Tongue (tissue), 1 donor: ENCODE measurements at regions not wholly inside any gene's neighbourhood (a gene's known extent, or its start where the extent isn't known, plus 50 kb on each side); places are given as distances from the start of the nearest gene placed in this dataset.
"Not testable (repeated sequence)": the region's sequence is repeated elsewhere in the genome, so short reads cannot be mapped to it uniquely, and the experiment has no call there.

Experiments used
- DNase-seq: peaks from one replicate; pipeline ENCODE4 v3.0.0-alpha.2; 2015

DNA sequence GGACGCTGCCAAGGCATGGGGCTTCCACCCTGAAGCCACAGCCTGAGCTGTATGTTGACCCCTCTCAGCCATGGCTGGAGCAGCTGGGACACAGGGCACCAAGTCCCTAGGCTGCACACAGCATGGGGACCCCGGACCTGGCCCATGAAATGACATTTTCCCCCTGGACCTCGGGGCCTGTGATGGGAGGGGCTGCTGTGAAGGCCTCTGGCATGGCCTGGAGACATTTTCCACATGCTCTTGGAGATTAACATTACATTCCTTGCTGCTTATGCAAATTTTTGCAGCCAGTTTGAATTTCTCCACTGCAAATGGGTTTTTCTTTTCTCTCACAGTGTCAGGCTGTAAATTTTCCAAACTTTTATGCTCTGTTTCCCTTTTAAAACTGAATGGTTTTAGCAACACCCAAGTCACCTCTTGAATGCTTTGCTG lies 463.6 kb downstream of the ZWINT start:
- DNase-seq = no peak

DNA sequence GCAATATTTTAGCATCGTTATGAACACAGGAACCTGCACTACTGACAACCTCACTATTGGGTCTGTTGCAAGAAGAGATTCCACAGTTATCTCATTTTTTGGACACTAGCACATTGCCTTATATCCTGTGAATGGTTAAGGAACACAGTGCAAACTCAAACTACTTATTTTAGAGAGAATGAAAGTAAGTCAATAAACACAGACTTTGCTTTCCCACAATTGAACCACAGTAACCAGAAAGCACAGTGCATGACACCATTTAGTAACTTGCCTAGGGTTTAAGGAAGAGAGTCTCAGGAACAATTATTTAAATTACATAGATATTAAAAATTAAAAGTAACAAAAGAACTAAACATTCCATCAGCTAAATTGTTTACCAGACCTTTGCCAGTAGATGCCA lies 468.8 kb downstream of the ZWINT start:
- no peak for DNase-seq

DNA sequence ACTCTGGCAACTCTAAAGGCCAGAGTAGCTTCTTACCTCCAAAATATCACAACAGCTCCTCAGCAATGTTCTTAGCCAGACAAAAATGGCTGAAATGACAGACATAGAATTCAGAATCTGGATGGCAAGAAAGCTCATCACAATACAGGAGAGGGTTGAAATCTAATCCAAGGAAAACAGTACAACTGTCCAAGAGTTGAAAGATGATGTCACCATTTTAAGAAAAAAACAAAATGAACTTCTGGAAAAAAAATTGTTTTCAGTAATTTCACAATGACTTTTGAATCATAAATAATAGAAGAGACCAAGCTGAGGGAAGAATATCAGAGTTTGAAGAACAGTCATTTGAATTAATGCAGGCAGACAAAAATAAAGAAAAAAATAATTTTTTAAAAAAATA lies 479.5 kb downstream of the ZWINT start:
- no peak for DNase-seq

DNA sequence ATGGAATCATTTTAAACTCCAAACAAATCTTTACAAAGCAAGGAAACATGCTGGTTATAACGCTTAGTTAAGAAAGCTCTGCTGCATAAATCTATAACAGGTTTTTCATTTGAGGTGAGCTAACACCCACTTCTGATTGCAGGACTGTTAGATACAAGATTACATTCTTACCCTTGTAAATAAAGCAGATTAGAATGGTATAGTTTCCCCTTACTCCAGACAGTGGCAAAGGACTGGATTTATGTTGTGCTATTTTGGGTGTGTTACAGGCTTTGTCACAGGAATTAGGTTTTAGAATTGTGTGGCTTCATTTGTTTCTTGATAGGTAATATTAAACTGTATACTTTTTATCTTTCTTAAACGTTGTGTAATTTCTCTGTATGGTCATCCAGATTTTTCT lies 487.6 kb downstream of the ZWINT start:
- no peak for DNase-seq

DNA sequence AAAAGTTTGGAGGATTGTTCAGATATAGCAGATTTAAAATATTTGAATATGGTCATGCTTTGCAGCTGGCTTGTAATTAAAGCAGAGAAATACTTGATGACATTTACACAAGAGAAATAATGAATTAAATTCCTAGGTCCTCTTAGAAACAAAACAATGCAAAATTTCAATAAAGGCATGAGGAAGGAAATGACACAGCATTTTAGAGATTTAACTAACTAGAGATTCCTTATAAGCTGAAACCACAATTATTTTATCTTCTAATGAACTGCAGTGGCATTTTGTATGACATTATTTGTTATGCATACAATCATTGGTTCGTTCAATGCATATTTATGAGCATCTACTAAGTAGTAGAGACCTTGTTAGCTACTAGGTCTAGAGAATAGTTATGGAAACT lies 490.9 kb downstream of the ZWINT start:
- no peak for DNase-seq

DNA sequence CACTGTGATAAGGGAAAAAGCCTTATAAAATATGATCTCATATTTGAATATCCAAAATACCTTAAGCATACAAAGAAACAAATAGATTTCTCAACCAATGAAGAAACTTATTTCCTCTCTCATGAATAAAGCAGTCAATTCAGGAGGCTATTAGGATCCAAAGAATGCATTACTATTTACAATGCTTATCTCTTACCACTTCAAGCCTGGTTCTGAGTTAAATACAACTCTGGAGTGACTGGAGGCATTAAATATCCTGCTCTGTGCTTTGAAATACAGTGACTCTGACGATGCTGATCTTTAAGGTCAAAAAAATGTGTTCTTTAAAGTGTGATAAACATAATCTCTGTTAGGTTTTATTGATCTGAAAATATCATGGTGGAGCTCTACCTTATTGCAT lies 493.2 kb downstream of the ZWINT start:
- no peak for DNase-seq

DNA sequence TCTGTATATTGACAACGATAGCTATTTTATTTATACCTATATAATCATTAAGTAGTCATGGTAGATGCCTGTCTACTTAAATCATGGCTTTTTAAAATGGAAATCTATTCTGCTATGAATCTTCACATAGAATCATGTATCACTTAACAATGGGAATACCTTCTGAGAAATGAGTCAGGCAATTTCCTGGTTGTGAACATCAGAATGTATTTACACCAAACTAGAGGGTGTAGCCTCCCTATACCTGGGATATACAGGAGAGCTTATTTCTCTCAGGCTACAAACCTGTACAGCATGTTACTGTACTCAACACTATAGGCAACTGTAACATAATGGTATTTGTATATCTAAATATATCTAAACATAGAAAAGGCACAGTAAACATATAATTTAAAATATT lies 502.3 kb downstream of the ZWINT start:
- DNase-seq = no peak

DNA sequence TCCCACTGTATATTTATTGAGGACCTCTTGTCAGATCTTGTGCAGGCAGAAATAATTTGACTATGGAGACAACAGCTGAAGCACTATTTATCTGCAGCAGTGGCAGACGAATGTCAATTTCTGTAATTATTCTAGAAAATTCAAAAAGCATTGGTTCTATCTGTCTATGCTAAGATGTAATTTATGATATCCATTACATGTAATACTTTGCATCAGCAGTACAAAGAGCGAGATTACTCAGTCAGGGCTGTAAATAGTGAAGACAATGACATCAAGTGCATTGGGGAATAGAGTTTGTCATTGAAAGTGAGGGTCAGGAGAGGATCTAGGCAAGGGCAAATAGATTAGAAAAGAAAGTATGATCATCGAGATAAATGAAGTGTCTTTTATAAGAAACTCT lies 508.2 kb downstream of the ZWINT start:
- DNase-seq = no peak

DNA sequence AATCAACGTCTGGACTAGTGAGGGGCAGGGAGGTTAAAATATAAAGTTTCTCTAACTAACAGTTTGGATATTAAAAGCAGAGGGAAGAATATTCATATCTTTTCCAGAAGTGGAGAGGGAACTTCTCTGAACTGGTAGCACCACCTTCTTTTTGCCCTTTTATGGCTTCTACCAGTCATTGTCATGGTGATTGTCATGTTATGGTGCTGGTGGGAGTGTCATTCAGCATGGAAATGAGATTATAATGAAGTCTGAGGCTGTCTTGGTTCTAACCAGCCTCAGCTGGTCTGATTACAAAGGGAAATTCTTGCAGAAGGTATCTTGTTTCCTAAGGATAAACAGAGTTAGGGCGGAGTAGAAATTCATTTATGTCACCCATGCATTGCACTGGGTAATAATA lies 523.8 kb downstream of the ZWINT start:
- no peak for DNase-seq

DNA sequence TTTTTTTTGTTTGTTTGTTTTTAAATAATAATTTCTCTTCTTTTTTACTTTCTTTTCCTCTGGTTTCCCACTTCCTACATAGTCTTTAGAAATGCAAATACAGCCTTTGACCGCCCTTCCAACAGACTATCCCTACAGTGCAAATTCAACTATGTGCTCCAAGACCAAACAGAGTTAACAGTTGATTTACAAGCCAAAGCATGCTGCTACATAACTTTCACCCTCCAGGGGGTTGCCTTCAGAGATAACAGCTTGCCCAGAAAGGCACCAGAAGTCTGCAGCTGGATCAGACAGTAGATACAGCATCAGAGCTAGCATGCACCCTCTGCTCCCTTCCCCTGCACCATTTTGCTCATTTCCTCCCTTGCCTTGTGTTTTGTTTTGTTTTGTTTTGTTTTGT lies 539.0 kb downstream of the ZWINT start:
- DNase-seq = no peak

DNA sequence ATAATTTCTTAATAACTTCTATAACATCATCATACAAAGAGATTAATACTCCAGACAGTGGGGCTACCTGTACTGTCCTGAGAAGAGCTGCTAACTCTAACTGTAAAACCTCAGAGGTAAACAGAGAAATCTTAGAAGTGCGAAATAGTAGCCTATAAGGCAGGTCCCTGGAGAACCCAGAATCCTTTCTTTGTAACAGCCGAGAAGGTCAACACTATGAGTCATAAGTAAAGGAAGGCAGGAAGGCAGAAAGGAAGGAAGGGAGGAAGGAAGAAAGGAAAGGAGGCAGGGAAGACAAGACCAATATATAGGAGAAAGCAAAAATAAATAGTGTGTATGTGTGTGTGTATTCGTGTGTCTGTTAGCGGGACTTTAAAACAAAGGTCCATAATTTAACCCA lies 540.6 kb downstream of the ZWINT start:
- DNase-seq = no peak

DNA sequence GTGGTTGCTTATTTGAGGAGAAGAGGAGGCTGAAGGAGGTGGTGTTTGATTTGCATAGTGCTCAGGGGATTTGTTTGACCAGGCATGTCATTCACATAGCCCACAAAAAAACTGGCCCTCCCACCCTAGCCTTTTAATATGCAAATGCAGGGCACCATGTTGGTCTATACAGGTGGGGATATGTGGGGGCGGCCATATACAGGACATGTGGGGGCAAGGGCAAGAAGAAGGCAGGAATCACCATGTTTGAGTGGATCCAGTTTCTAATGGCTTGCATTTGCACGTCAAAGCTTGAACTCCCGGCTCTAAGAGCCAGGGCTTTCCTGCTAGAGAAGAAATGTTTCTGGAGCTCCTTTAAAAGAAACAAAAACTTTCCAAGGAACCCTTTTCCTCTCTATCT lies 541.0 kb downstream of the ZWINT start:
- no peak for DNase-seq

DNA sequence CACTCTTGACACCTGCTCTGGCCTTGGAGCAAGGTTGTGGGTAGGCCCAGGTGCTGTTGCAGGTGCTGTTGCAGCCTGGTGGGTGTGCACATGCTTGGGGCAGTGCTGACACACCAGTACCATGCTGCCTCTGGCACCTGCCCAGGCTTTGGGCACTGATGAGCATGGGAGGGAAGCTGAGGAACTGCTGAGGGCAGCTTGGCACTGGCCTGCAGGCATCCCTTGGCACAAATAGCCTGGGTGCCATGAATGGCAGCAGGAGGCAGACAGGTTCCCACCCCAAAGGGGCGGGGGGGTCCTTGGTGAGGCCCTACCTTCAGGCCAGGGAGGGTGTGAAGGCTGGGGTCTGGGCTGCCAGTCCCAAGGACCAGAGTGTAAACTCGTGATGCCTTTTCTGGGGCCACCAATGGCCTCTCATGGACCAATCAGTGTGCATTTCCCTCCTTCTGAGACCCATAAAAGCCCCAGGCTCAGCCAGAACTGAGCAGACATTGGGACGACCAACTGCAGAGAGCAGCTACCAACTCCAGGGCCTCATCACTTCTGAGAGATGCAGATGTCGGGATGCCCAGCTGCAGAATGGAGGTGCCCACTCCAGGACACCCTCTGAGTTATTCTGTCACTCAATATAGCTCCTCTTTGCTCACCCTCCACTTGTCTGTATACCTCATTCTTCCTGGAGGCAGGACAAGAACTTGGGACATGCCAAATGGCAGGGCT lies 547.4 kb downstream of the ZWINT start:
- no peak for DNase-seq

DNA sequence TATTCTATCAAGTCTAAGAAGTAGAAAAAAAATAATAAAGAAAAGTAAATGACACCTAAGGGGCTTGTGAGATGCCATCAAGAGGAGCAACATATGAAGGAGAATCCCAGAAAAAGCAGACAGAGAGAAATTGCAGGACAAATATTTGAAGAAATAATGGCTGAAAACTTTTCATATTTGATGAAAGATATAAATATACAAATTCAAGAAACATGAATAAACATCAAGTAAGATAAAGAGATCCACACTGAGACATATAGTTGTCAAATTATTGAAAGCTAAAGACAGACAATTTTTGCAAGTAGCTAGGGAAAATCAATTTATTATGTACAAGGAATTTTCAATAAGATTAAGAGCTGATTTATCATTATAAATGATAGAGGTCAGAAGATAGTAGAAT lies 558.0 kb downstream of the ZWINT start:
- DNase-seq = no peak

DNA sequence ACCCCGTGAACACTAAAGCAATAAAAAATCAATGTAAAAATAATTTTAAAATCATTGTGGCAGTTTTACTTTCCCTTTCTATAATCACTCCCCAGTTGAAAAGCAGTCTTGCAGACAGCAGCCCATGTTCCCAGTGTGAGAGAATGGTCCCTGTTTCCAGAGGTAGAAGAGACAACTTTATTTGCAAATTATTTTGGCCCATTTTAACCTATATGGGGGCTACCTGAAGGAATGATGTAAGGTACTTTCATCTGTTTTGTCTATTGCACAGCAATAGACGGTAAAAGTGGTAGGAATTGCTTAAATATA lies 559.8 kb downstream of the ZWINT start:
- DNase-seq = no peak

DNA sequence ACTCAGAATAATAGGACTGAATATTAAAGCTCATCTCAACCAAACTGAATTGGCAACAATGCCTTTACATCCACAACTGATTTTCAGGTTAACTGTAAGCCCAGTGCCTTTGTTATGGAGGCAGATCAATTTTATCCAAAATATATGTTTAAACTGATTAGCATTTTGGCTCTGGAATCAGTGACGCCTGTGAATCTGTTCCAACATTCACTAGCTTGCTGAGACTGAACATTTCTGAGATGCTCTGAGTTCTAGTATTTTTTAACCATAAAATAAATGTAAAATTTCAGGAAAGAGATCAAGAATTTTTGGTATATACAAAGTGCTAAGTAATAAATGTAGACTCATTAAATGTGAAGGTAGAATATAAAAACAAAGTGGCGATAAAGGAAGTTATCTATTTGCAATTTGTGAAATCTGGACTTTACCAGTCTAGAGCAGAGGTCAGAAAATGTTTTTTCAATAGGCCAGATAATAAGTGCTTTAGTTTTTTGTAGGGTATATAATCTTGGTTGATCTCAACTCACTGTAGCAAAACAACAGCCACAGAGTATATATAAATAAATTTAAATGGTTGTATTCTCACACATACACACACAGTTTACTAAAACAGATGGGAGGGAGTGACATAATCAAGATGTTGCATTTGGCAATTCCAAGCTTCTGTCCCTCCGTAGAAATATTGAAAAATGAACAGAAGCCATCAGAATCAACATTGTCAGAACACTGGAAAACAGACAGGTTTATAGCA lies 560.3 kb downstream of the ZWINT start:
- DNase-seq = no peak

DNA sequence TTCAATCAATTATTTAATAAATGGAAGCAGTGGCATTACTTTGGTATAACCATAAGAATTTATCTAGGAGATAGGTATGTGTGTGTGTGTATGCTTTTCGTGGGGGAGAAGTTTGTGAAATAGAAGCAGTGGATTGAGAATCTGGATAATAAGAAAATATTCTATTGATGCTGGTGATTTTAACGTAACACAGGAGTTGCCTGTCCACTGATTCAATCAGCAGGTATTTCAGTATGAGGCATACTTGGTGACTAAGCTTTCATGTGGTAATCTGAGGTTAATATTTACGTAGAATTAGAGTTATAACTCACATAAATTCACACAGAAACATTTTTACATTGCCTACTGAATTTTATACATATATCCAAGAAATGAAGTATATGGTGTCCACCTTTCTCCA lies 568.0 kb downstream of the ZWINT start:
- DNase-seq = no peak

DNA sequence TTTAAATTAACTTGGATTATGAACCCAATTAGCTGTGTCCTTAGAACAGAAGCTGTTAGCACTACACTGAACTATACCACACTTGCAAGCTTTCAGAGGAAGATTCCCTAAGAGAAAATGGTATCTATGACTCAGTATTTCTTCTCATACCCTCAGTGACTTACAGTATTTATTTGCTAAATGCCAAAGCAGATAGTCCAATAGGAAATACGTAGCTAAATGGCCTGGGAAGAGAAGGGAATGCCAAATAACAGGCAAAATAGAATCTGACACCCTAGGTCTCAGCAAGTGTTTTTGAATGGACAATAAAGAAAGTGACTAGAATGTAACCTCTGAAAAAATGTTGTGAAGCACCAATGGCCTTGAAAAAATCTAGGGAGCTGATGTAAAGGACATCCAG lies 570.8 kb downstream of the ZWINT start:
- not testable (repeated sequence) for DNase-seq

DNA sequence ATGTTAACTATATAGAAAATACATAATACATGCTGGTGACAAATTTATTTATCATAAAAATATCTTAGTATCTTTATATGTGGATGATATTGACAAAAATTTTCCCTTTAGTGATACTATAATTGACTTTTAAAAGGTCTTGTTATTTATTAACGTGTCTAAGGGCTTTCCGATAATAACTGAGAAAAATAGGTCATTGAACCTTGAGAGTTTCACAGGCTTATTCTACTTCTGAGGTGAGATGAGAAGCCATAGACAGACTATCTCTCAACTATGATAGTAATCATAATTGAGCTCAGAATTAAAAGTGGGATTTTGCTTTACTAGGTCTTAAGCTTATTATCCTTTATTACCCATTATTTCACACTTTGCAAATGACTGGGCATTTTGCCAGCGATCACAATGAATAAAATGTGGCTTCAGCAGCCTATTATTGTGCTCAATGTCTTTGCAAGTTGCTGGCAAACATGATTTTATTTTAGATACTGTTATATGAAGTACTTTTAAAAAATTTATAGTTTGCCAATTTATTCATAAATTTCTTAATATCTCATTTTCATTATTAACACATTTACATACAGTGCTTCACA lies 574.5 kb downstream of the ZWINT start:
- DNase-seq = no peak

DNA sequence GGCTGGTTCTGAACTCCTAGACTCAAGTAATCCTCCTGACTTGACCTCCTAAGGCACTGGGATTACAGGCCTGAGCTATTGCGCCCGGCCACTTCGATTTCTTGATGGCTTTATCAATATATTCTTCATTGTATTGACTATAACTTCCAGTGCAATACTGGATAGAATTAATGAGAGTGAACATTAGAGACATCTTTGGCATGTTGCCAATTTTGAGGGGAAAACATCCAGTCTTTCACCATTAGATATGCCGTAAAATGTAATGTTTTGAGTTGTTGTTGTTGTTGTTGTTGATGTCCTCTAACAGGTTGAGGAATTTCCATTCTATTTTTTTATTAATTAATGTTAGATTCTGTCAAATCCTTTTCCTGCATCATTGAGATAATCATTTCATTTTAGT lies 578.9 kb downstream of the ZWINT start:
- no peak for DNase-seq

DNA sequence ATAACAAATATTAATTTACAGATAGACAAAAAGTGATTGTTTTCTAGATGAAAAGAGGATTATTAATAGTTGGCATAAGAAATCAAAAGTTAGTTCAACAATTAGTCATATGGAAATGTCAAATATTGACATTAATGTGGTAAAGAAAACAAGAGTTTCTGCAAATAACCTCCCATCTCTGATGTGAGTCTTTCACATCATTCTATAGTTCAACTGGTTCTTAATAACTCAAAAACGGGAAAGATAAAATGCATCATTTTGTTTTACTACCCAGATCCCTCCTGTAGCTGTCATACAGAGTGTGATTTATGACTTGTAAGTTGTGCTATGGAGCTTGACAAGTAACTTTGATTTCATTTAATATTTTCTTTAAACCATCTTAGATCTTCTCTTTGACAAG lies 594.8 kb downstream of the ZWINT start:
- DNase-seq = no peak

DNA sequence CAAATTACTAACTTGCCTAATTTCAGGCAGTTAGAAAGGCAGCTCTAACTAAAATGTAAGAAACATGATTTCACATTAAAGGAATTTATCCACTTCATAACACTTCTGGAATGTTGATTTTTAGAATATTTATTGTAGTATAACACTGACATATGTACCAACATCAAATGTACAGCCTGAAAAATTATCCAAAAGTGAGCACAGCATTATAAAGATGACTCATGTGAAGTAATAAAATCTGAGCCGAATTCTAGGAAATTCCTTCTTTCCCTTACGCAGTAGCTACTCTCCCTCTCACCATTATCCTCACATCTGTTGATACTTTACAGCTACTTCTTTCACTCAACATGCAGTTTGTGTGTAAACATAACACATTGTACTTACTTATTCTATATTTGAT lies 610.6 kb downstream of the ZWINT start:
- no peak for DNase-seq

DNA sequence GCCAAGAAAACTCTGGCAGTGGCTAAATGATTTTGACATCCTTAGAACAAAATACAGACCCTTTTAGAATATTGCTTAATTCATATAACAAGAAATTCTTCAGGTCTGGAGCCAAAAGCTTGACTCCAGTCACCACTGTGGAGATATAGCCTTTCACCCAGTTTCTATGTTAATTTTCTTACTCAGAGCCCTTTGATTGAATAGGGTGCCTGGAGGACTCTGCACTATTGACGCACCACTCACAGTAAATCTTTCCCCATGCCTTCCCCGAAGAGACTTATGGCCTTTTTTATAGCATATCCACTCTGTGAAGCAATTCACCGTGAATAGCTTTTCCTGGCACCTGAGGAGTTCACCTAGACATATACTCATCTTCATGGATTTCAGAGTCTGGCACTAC lies 613.8 kb downstream of the ZWINT start:
- no peak for DNase-seq

DNA sequence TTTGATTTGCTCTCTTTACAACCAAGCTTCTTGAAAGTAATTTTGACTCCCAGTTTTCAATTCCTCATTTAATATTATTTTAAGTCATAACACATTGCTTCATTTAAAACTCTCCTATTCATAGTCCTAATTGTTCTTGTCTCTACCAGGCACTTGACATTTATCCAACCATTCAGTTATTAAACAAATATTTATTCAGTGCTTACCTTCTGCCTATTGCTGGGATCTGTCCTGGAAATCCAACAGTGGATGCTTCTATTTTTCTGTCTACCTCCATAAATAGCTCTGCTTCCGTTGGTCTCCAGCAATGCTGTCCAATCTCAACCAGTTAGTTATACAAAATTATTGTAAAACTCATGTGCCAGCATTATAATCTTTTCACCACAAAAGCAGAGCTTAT lies 615.1 kb downstream of the ZWINT start:
- DNase-seq = no peak
